GM13976 (cell line): ENCODE measurements at regions not wholly inside any gene's neighbourhood (a gene's known extent, or its start where the extent isn't known, plus 50 kb on each side); places are given as distances from the start of the nearest gene placed in this dataset.
"Not testable (repeated sequence)": the region's sequence is repeated elsewhere in the genome, so short reads cannot be mapped to it uniquely, and the experiment has no call there.

Experiments used
- DNase-seq: peaks from one replicate; pipeline ENCODE4 v3.0.0; 2012; ENCODE audit warnings: low spot score
- in situ Hi-C: fragments of 300-500 bp; cut with MboI; formaldehyde crosslinking; loops from one replicate; pipeline ENCODE4 v1.12.0; 2022; ENCODE audit warnings: low sequenced_read_pairs, mixed read lengths, inconsistent platforms; ENCODE audit not compliant: unreplicated experiment
- TF ChIP-seq, protein P1 (sequence below): IDR thresholded peaks from 2 replicates; pipeline ENCODE4 v1.5.1; 2012; ENCODE audit warnings: borderline replicate concordance, mild to moderate bottlenecking; ENCODE audit not compliant: insufficient read depth; ENCODE audit errors: extremely low read depth, missing control alignments, control extremely low read depth

DNA sequence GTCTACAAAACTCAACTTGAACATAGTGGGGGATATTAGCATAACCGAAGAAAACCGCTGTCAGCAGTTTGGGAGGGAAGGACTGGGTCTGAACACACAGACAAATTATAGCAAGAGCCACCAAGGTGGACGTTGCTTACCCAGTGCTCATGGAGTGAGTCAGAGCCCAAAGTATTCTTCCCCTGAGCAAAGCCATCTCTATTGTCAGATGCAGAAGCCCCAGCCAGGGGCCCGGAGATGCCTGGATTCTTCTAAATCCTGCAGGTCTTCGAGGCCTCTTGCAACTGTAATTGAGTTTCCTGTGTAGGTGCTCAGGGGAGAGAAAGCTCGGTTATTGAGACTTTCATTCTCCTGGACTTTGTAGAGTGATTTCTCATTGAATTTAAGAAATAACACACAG lies 384.5 kb downstream of the IRS2 start:
- TF ChIP-seq, protein P1, sequence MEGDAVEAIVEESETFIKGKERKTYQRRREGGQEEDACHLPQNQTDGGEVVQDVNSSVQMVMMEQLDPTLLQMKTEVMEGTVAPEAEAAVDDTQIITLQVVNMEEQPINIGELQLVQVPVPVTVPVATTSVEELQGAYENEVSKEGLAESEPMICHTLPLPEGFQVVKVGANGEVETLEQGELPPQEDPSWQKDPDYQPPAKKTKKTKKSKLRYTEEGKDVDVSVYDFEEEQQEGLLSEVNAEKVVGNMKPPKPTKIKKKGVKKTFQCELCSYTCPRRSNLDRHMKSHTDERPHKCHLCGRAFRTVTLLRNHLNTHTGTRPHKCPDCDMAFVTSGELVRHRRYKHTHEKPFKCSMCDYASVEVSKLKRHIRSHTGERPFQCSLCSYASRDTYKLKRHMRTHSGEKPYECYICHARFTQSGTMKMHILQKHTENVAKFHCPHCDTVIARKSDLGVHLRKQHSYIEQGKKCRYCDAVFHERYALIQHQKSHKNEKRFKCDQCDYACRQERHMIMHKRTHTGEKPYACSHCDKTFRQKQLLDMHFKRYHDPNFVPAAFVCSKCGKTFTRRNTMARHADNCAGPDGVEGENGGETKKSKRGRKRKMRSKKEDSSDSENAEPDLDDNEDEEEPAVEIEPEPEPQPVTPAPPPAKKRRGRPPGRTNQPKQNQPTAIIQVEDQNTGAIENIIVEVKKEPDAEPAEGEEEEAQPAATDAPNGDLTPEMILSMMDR = no peak
- no peak for DNase-seq
- in situ Hi-C loops = no loop called here

DNA sequence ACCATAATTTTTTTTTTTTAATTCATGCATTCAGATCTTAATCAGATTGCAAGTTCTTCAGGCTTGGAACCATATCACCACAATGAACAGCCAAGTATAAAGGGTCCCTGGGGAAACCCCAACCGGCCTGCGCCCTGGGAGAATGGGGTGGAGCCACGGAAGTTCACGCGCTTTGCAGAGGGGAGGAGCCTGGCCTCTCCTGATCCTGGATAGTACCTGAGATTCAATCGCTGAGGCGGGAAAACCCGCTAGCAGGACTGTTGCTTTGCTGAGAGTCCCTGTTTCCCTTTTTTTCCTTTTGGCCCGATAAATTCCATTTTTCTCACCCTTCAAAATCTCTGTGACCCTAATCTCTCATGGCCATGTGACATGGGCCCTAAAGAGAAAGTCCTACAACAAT lies 385.1 kb downstream of the IRS2 start:
- TF ChIP-seq, protein P1 = no peak
- in situ Hi-C loops = no loop called here
- DNase-seq = no peak

DNA sequence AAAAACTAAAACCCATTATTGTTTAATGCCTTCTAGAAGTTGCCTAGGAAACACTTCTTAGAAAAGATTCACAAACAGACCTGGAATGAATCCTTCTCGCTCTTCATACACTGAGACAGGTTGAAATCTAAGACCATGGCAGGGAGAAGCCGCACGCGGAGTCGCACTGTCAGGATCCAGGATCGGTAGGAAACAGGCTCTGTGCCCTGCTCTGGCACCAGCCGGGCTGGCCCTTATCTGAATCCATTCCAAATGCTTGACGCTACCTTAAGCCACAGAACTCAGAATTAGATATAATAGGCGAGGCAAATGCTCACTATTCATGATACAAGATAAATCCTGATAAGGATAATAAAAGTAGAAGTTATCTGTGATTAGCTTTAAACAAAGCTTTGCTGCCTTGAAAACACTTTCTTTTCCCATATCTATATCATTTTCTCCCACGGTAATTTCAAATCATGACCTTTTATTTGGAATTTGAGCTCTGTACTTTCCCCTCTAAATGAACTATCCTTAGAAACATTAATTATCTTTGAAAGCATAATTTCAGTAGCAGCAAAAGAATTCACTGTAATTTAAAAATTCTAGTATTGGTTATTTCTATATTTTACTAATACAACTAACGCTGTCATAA lies 385.6 kb downstream of the IRS2 start:
- in situ Hi-C loops = no loop called here
- no peak for DNase-seq
- TF ChIP-seq, protein P1 = no peak

DNA sequence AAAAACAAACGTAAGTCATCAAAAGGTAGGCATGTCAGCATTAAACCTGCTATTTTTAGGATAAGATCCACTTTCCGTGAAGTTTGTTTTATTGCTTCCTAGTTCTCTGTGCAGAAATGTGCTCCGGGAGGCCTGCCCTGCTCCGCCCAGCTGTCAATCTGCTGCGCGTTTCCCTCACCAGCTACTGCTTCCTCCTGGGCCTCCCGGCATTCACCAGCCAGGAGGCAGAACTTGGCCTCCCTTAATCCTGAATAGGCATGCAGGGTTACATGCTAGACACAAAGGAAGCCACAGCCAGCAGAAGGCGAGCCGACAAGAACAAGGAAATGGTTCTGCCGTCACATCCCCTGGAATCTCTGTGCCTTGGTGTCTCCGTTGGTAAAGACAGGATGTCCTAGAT lies 386.2 kb downstream of the IRS2 start:
- TF ChIP-seq, protein P1 = no peak
- in situ Hi-C loops = no loop called here
- DNase-seq = no peak

DNA sequence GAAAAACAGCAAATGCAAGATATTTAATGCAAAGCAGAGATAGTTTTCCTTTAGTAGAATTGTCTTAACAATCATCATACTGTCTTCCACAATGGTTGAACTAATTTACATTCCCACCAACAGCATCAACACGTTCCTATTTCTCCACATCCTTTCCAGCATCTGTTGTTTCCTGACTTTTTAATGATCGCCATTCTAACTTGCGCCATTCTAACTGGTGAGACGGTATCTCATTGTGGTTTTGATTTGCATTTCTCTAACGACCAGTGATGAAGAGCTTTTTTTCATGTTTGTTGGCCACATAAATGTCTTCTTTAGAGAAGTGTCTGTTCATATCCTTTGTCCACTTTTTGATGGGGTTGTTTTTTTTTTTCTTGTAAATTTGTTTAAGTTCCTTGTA lies 388.3 kb downstream of the IRS2 start:
- DNase-seq, in situ Hi-C loops: not testable (repeated sequence)

DNA sequence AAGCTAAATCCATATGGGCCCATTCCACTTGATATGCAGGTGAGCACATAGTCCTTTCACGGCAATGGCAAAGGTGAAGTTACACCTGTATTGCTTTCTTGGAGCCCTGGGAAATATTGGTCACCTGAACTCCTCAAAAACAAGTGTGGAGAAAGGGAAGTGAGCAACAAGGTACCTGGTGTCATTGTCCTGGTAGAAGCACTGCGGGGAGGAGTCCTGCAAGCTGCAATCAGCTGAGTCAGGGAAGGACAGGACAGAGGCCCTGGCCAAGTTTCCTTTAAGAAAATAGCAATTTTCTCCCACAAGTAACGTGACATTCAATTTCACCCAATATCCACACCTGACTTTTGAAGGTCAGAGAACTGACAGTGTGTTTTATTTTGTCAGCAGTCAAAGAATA lies 389.1 kb downstream of the IRS2 start:
- TF ChIP-seq, protein P1 = no peak
- in situ Hi-C loops = no loop called here
- no peak for DNase-seq

DNA sequence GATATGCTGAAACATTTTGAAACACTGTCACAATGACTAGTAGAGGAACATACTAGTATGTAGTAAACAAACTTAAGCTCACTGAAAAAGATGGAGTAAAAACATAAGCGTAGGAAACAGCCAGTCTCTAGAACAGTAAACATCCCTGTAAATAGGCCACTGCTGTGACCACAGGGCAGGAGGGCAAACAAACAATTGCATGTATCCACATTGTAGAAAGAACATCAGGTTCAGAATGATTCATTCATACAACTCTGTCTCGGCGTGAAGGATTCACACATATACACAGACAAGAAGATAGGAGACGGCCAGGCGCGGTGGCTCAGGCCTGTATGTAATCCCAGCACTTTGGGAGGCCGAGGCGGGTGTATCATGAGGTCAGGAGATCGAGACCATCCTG lies 390.1 kb downstream of the IRS2 start:
- no peak for DNase-seq
- in situ Hi-C loops = no loop called here
- TF ChIP-seq, protein P1 = no peak
